Body of pancreas (tissue), 4 donors: ENCODE measurements at regions not wholly inside any gene's neighbourhood (a gene's known extent, or its start where the extent isn't known, plus 50 kb on each side); places are given as distances from the start of the nearest gene placed in this dataset.

Source experiments
- CTCF ChIP-seq, 7 experiments: fragments of 450-650 bp in 4 of 7; fragments of 200-600 bp in 3 of 7; sonication (generic) in 3 of 7; IDR thresholded peaks; one replicate each; pipeline ENCODE4 v1.5.1; 2016 to 2019; ENCODE audit warnings: antibody characterized with exemption in 7 of 7
- POLR2A ChIP-seq, 3 donors: fragments of 450-650 bp; IDR thresholded peaks; one replicate each; pipeline ENCODE4 v1.6.1; 2016; ENCODE audit warnings: antibody characterized with exemption in 3 of 3, mild to moderate bottlenecking in 2 of 3

DNA sequence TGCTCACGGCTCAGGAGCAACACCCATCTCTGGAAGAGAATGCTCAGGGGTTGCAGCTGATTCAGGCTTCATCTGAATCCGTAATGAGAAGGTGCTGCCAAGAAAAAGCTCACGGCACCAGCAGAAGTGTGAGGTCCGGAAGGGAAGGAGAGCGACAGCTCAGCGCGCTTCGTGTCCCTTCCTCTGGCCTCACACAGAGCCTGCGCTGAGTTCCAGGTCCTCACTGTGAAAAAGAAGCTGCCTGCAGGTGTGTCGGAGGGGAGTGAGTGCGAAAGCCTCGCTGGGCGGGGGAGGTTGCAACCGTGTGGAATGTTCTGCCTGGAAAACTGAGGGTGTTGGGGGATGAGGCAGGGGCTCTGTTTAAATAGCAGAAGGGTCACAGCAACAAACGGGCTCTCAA, 76.2 kb upstream of the TWIST2 start:
- TF ChIP-seq CTCF (IDR thresholded peaks at IDR 0.05) (no peak), POLR2A (IDR thresholded peaks at IDR 0.05) (no peak)
